ENCODE measurements at regions not wholly inside any gene's neighbourhood (a gene's known extent, or its start where the extent isn't known, plus 50 kb on each side); places are given as distances from the start of the nearest gene placed in this dataset.

DNA sequence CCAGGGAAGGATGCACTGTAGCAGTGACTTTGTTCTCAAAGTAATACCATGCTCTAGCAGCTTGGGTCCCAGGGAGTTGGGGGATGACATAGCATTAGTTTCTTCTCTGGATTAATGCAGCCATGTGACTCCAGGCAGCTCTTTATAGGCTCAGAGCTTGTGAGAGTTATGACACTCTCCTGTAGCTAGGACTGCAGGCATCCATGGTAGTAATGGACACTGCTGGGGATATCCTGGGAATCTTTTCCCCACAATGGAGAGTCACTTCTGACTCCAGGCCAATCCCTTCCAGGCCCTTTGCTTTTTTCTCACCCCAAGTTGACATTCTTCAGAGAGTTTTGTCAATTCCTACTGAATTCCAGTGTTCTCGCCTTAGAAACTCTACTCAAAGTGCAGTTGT, 270.9 kb downstream of the COG6 start:
- TF ChIP-seq EZH2 (IDR thresholded peaks at IDR 0.05; ENCODE audit: low read depth, unreplicated experiment) (no peak), REST (IDR thresholded peaks at IDR 0.05; ENCODE audit: unreplicated experiment) (no peak), ZNF462 (CRISPR knock-in tag; IDR thresholded peaks at IDR 0.05) (no peak), POLR2AphosphoS5 (IDR thresholded peaks at IDR 0.05; ENCODE audit: low read depth) (no peak), ETS1 (IDR thresholded peaks at IDR 0.05) (no peak), CREB1 (CRISPR knock-in tag; IDR thresholded peaks at IDR 0.05; ENCODE audit: low read depth) (no peak), EZH2phosphoT487 (IDR thresholded peaks at IDR 0.05; ENCODE audit: unreplicated experiment) (no peak), ZNF114 (CRISPR knock-in tag; IDR thresholded peaks at IDR 0.05) (no peak)
- TF ChIP-seq, protein P1, sequence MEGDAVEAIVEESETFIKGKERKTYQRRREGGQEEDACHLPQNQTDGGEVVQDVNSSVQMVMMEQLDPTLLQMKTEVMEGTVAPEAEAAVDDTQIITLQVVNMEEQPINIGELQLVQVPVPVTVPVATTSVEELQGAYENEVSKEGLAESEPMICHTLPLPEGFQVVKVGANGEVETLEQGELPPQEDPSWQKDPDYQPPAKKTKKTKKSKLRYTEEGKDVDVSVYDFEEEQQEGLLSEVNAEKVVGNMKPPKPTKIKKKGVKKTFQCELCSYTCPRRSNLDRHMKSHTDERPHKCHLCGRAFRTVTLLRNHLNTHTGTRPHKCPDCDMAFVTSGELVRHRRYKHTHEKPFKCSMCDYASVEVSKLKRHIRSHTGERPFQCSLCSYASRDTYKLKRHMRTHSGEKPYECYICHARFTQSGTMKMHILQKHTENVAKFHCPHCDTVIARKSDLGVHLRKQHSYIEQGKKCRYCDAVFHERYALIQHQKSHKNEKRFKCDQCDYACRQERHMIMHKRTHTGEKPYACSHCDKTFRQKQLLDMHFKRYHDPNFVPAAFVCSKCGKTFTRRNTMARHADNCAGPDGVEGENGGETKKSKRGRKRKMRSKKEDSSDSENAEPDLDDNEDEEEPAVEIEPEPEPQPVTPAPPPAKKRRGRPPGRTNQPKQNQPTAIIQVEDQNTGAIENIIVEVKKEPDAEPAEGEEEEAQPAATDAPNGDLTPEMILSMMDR (conservative IDR thresholded peaks at IDR 0.05; ENCODE audit: low read depth in 2 of 2): no peak

Measured in GM23338 (cell line).